GM19099 (cell line): ENCODE measurements at regions not wholly inside any gene's neighbourhood (a gene's known extent, or its start where the extent isn't known, plus 50 kb on each side); places are given as distances from the start of the nearest gene placed in this dataset.

Source experiments
- POLR2A ChIP-seq: IDR thresholded peaks from 3 replicates; pipeline ENCODE4 v1.6.1; 2011; ENCODE audit warnings: low read depth; ENCODE audit not compliant: insufficient read length; ENCODE audit errors: extremely low read depth

DNA sequence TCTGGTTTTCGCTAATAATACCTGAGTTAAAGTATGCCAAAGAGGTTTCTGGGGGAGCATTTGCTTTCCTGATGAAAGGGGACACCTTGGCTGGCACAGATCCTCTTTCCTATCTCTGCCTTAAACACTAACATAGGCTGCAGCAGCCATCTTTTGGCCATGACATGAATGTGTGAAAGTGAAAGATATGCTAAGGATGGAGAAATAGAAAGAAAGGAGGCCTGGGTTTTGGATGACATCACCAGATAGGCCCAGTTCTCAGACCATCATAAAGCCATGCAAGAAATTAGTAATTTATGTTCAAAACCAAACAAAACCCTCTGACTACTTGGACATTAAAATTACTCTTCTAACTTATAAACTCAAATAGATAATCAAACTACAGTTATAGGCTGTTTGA, 279.7 kb downstream of the COG6 start:
- TF ChIP-seq POLR2A, result no peak

DNA sequence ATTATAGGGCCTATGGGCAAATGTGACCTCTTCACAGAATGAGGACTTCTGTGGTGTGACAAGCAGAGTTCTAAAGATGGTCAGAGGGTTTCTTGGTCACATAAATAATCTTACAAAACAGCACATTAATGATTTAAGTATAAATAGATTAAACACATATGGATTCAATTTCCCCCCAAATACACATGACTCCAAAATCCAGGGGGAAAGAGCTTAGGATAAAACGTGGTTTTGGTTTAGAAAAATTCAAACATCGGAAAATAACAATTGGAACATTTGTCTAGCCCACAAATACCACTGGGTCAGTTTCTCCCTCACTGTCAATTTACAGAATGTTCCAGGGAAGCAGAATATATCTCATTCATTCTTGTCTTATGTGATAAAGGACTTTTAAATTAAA, 283.1 kb downstream of the COG6 start:
- no peak for TF ChIP-seq POLR2A

DNA sequence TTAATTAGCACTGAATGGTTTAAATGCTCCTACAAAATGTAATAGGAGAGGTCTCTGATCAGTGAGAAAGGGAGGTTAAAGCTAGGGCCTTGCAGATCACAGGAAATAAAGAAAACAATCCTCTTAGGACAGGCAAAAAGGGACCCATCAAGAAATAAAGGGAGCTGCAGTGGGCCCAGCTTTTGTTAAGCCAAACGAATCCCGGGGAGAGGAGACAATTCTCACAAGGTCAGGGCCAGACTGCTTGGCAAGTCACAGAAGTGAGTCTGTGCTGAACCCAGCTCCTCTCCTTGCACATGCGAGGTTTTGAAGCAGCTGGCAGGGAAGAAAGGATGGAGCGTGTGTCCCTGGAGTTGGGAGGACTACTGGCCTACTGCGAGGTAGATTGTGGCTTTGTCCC, 285.8 kb downstream of the COG6 start:
- TF ChIP-seq POLR2A, result no peak

DNA sequence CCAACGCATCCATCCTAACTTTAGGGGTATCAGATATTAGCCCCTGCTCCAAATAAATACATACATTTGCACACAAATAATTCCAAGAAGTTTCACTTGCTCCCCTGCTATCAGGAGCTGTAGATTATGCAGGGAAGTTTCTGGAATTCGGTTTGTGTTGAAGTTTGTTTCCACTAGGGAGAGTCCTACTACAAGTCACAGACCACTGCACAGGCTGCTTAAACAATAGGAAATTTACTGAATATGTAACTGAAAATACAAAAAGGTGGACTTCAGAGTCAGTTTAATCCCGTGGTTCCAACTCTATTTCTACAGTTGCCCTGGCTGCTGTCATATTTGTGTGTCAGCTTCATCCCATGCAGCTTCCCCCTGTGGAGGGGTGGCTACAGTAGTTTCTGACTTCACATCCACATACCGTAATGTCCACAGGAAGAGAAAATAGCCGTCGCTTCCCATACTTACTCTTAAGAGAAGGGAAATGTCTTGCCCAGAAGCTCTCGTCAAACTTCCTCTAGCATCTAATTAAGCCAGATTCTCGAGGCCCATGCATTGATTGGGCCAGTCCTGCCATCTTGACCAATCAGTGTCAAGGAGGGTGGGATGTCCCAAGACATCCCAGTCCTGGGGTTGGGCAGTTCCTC, 286.6 kb downstream of the COG6 start:
- TF ChIP-seq POLR2A, result no peak

DNA sequence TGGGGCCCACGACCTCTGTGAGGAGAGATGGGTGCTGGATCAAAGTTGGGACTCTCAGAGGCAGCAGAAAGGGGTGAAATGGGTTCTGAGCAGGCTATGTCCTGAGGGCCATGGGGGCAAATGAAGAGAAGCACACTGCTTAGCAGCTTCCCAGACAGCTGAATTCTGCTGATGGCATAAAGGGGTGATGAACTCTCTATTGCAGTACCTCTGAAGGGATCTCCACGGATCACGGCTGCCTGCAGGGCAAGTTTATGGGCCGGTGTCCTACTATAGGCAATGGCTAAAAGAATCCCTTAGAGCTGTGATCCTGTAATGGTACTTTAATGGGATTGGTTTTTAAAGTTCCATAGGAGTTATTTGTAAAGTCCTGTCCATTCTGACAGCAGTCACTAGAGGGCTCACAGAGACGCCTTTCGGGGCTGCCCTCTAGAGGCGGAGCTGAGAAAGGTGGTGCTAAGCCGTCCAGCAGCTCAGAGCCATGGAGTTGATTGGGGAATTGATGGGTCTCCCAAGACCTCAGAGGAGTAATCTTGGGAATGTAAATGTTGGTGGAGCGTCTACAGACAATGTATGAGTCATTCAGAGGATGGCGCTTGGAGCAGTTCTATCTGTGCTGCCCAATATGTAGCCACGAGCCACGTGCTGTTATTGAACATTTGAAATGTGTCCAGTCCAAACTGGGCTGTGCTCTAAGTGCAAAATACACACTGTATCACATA, 287.3 kb downstream of the COG6 start:
- no peak for TF ChIP-seq POLR2A

DNA sequence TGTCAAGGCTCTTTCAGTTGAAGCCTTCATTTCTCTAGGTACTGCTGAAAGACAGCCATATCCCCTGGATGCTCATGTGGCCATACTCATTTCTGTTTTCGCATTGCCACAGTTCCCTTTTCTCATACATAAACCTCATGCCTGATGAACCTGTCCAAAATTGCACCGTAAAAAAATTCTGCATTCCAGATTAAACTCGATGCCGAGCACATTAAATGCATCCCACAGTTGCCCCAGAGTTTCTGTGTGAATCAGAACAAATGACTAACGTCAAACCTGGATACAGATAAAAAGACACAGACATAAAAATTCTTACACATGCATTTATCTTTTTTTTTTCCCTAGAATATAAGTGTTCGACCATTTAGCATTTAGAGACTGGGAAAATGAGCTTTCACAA, 288.2 kb downstream of the COG6 start:
- no peak for TF ChIP-seq POLR2A

DNA sequence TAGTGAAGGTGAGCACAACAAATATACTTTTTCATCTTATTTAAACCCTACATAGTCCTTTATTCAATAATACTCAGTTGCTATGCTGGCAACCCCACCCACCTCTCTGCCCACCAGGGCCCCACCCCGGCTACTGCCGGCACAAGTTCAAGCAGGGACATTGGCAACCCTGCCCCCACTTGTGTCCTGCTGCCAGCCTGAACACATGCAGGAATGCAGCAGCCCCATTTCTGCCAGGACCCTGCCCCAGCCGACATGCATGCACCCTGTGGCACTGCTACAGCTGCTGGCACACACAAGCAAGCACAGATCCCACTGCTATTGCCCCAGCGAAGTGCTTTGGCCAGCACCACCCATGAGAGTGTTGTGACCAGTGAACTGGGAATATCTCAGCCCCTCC, 289.8 kb downstream of the COG6 start:
- TF ChIP-seq POLR2A, result no peak

DNA sequence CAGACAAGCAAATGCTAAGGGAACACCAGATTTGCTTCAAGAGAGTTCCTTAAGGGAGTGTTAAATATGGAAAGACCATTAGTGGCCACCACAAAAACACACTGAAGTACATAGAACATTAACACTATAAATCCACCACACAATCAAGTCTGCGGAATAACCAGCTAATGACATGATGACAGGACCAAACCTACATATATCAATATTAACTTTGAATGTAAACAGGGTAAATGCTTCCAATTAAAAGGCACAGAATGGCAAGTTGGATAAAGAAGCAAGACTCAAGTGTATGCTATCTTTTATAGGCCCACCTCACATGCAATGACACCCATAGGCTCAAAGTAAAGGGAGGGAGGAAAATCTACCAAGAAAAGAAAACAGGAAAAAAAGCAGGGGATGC, 291.3 kb downstream of the COG6 start:
- TF ChIP-seq POLR2A, result no peak

DNA sequence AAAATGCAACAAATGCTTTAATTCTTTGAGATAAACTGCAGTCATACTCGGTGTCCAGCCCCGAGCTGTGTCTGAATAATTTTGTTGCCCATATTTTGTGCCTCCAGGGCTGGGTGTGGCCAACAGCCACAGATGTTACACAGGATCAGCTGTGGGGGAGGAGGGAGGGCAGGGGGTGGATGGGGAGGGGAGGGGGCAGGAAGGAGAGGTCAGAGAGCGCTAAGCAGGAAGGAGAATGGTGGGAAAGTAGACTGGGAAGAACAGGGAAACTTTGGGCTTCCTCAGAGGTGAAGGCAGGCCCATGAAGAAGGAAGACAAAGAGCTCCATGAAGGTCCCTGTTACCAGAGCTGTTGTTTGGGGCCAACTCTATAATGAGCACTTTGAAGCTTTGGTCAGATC, 295.8 kb downstream of the COG6 start:
- TF ChIP-seq POLR2A, result no peak

DNA sequence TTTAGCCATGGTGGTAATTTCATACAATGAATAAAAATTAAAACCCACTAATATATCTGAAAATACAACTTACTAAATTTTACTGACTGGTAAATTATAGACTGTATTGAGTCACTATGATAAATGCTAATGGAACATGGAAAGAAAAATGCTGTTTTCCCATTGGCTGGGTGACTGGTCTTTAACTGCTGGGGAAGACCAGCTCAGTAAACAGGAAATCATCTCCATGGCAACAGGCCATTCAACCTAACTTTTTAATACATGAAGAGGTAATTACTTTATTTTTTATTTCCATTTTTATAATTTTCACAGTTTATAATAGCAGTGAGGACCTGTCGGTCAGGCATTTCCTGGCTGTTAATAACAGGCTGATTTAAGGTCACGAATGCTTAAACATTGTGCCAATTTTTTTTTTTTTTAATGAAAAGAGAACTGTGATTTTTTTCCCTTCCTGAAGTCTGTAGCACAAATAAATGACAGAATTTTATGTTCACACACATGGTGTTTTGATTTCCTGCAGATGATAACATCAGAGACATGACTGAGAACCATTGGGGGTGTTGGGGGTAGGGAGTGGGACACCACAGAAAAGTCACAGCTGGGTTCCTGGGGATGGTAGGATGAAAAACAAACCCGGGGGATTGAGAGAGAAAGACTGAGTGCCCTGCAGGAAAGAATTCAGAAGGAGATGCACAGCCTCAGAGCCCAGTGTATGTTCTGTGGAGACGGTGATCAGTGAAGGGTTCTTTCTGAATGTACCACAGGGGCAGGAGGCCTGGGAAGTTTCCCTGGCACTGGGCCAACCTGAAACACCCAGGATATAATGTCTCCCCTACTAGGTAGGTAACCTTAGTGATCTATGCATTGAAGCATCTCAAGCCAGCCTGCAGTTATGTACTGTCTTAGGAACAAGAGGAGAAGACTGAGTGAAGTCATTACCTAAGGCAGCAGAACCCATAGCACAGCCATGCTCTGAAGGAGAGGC, 297.1 kb downstream of the COG6 start:
- no peak for TF ChIP-seq POLR2A

DNA sequence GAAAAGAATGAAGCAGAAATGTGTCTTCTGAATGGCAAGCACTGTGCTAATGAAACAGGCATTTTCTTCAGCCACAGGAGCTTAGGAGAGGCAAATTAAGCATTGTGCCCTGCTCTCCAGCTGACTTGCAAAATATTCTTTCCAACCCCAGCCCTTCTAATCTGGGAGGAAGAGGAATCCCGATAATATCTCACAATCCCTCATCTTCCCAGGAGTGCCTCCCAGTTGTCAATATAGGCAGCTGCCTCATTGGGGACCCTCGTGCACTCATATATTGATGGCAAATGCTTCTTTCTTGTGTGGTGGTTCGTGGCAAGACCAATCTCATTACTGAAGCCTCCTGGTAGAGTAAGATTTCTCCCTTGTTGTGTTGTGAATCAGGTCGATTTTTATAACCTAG, 299.0 kb downstream of the COG6 start:
- no peak for TF ChIP-seq POLR2A

DNA sequence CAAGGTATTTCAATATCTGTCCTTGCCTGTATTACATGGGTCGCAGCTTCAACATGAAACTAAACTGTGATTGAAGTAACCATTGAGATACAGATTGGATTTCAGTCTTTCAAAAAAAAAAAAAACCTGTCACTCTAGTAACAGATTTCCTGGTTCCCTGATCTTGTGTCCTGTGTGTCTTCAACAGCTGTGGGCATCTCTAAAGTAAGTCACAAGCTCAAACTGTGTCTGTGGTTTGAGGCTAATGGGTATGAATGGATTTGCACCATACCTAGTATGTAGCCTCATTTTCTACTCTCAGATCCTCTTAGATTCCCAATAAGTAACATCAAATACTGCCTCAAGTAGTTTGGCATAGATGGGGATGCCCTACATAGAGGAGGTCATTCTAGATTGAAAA, 300.1 kb downstream of the COG6 start:
- no peak for TF ChIP-seq POLR2A

DNA sequence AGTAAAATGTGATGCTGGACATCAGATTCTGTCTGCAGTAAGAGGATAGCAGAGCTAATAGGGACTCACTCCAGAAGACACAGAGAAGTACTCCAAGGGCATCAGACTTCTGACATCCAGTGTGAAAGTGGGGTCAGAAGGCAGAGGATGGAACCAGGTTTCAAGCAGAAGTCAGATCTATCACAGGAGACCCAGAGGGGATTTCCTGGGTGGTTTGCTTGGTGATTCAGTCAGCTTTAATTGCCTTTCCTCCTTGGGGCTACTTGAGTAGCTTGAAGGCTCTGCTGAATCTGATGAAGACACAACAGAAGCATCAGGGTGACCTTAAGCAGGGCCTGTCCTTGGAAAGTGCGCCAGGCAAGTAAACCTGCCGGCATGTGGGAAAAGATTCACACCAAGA, 300.6 kb downstream of the COG6 start:
- no peak for TF ChIP-seq POLR2A

DNA sequence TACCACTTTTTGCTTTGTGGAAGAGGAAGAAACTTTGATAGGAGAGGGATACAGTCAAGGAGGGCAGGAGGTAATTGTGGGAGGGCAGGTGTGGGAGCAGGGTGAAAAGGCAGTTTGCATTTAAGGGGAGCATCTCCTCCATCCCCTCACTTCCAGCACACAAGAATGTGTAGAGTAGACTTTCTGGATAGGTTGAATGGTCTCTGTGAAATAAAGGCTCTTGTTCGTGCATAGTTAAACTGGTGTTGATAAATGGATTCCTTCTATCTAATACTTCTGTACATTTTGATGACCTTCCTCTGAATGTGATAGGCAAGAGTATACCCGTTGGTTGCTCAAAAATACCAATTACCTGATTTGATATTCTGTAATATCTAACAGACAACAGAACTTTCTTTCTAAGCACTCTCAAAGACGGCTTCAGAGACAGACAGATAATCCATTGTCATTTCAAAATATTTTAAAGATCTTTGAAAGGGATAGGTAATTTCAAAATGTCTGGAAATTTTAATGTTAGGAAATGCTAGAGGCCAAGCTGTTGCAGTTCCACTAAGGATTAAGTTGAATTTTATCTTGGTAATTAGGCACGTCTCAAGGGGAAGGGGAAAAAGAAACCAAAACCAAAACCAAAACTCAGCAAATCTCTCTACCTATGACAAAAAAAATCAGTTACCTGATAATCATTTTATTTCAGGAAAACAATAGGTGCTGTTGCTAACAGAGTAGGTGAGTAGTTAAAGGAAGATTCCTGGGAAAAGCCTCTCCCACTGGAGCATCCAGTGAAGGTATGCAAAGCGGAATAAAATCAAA, 302.6 kb downstream of the COG6 start:
- TF ChIP-seq POLR2A, result no peak

DNA sequence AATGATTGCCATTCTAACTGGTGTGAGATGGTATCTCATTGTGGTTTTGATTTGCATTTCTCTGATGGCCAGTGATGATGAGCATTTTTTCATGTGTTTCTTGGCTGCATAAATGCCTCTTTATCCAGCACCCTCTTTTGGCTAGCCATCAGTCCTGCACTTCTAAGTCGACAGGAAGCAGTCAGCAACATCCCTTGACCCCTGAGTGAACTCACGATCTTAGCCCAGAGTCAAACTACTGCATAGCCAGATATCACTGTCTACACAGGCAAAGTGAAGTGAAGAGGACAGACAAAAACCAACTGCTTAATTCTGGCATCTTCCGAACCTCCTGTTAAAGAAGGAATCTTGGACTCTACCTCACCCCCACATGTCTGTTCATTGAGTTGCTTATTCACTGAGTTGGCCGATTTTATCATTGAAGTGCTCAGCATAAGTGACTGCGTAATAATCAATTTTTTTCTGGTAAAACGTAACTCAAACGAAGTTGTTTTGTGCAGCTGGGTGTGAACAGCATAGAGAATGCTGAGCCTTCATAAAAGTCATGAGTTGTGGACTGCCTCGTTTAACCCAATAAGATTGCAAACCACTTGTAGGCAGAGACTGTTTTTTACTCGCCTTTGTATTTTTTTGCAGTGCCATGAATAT, 304.2 kb downstream of the COG6 start:
- no peak for TF ChIP-seq POLR2A

DNA sequence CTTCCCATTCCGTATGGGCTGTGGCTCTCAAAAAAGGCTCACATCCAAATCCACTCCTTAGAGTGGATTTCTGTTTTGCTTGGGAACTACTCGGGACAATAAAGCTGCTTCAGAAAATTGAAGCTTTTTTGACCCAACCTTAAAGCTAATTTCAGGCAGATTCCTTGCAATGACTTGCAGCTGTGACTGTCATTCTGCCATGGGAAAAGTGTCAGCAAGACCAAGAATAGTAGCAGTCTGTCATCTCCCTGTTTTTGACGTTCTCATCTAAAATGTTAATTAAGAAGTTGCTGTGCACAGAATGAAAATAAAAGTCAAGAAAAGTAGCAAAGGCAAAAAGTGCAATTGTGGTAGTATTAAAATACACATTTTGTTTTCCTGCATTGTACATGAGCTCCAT, 304.7 kb downstream of the COG6 start:
- TF ChIP-seq POLR2A, result no peak
